Fibroblast of lung (primary cell): ENCODE measurements at regions not wholly inside any gene's neighbourhood (a gene's known extent, or its start where the extent isn't known, plus 50 kb on each side); places are given as distances from the start of the nearest gene placed in this dataset.

Experiments
- DNase-seq, 2 donors: peaks; one replicate each; pipeline versions ENCODE4 v3.0.0 to v3.0.0-alpha.2; 2010; ENCODE audit warnings: low read depth in 2 of 2
- H2AFZ ChIP-seq: 2 replicates; pipeline ENCODE4 v1.5.1; 2012; ENCODE audit warnings: low read length, control low read depth, inconsistent platforms
- H3K27ac ChIP-seq: 2 replicates; pipeline ENCODE4 v1.5.1; 2011; ENCODE audit warnings: low read length, control low read depth; ENCODE audit not compliant: insufficient read depth
- H3K27me3 ChIP-seq: 2 replicates; pipeline ENCODE4 v1.5.1; 2011; ENCODE audit warnings: mild to moderate bottlenecking, low read length; ENCODE audit not compliant: control insufficient read depth, insufficient read depth
- H3K36me3 ChIP-seq: 2 replicates; pipeline ENCODE4 v1.5.1; 2011; ENCODE audit warnings: low read length; ENCODE audit not compliant: control insufficient read depth, insufficient read depth
- H3K4me1 ChIP-seq: 2 replicates; pipeline ENCODE4 v1.5.1; 2011; ENCODE audit warnings: low read length; ENCODE audit not compliant: control insufficient read depth, insufficient read depth; ENCODE audit errors: extremely low read depth
- H3K4me2 ChIP-seq: 2 replicates; pipeline ENCODE4 v1.5.1; 2011; ENCODE audit warnings: low read length, control low read depth; ENCODE audit not compliant: insufficient read depth; ENCODE audit errors: extremely low read depth
- H3K4me3 ChIP-seq, 4 experiments: fragments of 200-600 bp in 1 of 4; sonication (generic) in 1 of 4; replicated peaks in 1 of 4; 2 replicates each; pipeline ENCODE4 v1.5.1; 2011 to 2016; ENCODE audit warnings: low read length in 4 of 4, low read depth in 3 of 4, mild to moderate bottlenecking in 3 of 4, control low read depth in 2 of 4, inconsistent platforms in 1 of 4, mixed read lengths in 1 of 4; ENCODE audit not compliant: insufficient read depth in 1 of 4; ENCODE audit errors: control extremely low read depth in 1 of 4
- H3K79me2 ChIP-seq: 2 replicates; pipeline ENCODE4 v1.5.1; 2012; ENCODE audit warnings: mild to moderate bottlenecking, low read length, inconsistent platforms; ENCODE audit not compliant: control insufficient read depth, insufficient read depth
- H3K9ac ChIP-seq: 2 replicates; pipeline ENCODE4 v1.5.1; 2011; ENCODE audit warnings: mild to moderate bottlenecking, low read length, control low read depth; ENCODE audit not compliant: insufficient read depth
- H3K9me3 ChIP-seq: 2 replicates; pipeline ENCODE4 v1.5.1; 2012; ENCODE audit warnings: low read depth, low read length; ENCODE audit not compliant: control insufficient read depth, insufficient read depth
- H4K20me1 ChIP-seq: 2 replicates; pipeline ENCODE4 v1.5.1; 2011; ENCODE audit warnings: low read length; ENCODE audit not compliant: control insufficient read depth, insufficient read depth; ENCODE audit errors: extremely low read depth
- EZH2 ChIP-seq: IDR thresholded peaks from 2 replicates; pipeline ENCODE4 v1.5.1; 2012; ENCODE audit warnings: low read length, control low read depth, mild to moderate bottlenecking; ENCODE audit errors: missing control alignments
- TF ChIP-seq, protein P1 (sequence below), 2 donors: IDR thresholded peaks in 1 of 2; conservative IDR thresholded peaks in 1 of 2; 1 replicate in 1 of 2; 2 replicates in 1 of 2; pipeline ENCODE4 v1.5.1; 2011 to 2012; ENCODE audit warnings: low read length in 2 of 2, control low read depth in 1 of 2, inconsistent platforms in 1 of 2, low read depth in 1 of 2, mild to moderate bottlenecking in 1 of 2

GRCh38 chr2:8525236-8525581 lies 156.6 kb upstream of the ID2 start:
- H4K20me1 ChIP-seq = no peaks in the 10 kb centered on the region
- no peaks in the 10 kb centered on the region for H3K4me1 ChIP-seq
- H3K27me3 ChIP-seq = peaks cover 3% of the 10 kb centered on the region
- H3K36me3 ChIP-seq = no peaks in the 10 kb centered on the region
- TF ChIP-seq, protein P1, sequence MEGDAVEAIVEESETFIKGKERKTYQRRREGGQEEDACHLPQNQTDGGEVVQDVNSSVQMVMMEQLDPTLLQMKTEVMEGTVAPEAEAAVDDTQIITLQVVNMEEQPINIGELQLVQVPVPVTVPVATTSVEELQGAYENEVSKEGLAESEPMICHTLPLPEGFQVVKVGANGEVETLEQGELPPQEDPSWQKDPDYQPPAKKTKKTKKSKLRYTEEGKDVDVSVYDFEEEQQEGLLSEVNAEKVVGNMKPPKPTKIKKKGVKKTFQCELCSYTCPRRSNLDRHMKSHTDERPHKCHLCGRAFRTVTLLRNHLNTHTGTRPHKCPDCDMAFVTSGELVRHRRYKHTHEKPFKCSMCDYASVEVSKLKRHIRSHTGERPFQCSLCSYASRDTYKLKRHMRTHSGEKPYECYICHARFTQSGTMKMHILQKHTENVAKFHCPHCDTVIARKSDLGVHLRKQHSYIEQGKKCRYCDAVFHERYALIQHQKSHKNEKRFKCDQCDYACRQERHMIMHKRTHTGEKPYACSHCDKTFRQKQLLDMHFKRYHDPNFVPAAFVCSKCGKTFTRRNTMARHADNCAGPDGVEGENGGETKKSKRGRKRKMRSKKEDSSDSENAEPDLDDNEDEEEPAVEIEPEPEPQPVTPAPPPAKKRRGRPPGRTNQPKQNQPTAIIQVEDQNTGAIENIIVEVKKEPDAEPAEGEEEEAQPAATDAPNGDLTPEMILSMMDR (conservative IDR thresholded peaks at IDR 0.05 in 1 of 2, IDR thresholded peaks at IDR 0.05 in 1 of 2; ENCODE audit: low read depth in 1 of 2, low read length in 2 of 2) = no peak
- no peak for TF ChIP-seq EZH2
- no peak overlapping the region for H3K9ac ChIP-seq
- H3K79me2 ChIP-seq = no peaks in the 10 kb centered on the region
- H3K27ac ChIP-seq = no peak overlapping the region
- H3K9me3 ChIP-seq = no peaks in the 10 kb centered on the region
- no peak for DNase-seq
- no peak overlapping the region for H2AFZ ChIP-seq
- no peak overlapping the region for H3K4me3 ChIP-seq
- H3K4me2 ChIP-seq = no peak overlapping the region

- TF ChIP-seq EZH2 = no peak
- TF ChIP-seq, protein P1 (conservative IDR thresholded peaks at IDR 0.05 in 1 of 2, IDR thresholded peaks at IDR 0.05 in 1 of 2; ENCODE audit: low read depth in 1 of 2, low read length in 2 of 2) = peak in 1 of 2 donors; percentile 6
- Histone ChIP-seq H3K4me3 (no peak overlapping the region), H3K36me3 (no peaks in the 10 kb centered on the region), H3K9ac (no peak overlapping the region), H2AFZ (no peak overlapping the region), H3K4me2 (no peak overlapping the region), H3K79me2 (no peaks in the 10 kb centered on the region), H3K27ac (no peak overlapping the region), H3K9me3 (no peaks in the 10 kb centered on the region), H3K4me1 (no peaks in the 10 kb centered on the region), H3K27me3 (peaks cover 3% of the 10 kb centered on the region), H4K20me1 (no peaks in the 10 kb centered on the region)
- peak; percentile 31 to 63 for DNase-seq
Observed at GRCh38 chr2:8525582-8526402, 156.1 kb upstream of the ID2 start.

DNA sequence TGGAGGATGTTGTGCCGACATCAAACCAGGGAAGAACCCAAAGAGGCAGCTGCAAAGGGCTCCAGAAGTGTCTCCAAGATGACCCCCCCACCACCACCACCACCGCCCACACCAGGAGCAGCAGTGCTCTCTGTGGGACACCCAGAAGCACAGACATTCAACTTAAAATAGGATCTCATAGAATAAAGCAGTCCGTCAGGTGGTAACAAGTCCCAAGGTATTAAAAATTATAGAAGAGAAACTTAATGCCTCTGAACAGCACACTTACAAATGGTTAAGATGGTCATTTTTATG lies 155.5 kb upstream of the ID2 start:
- no peak overlapping the region for H3K4me2 ChIP-seq
- no peaks in the 10 kb centered on the region for H3K79me2 ChIP-seq
- H3K4me1 ChIP-seq = no peaks in the 10 kb centered on the region
- no peak overlapping the region for H3K9ac ChIP-seq
- H2AFZ ChIP-seq = no peak overlapping the region
- no peak overlapping the region for H3K27ac ChIP-seq
- no peak for DNase-seq
- H3K4me3 ChIP-seq = no peak overlapping the region
- TF ChIP-seq, protein P1 (conservative IDR thresholded peaks at IDR 0.05 in 1 of 2, IDR thresholded peaks at IDR 0.05 in 1 of 2; ENCODE audit: low read depth in 1 of 2, low read length in 2 of 2) = no peak
- no peak for TF ChIP-seq EZH2
- no peaks in the 10 kb centered on the region for H3K9me3 ChIP-seq
- H3K36me3 ChIP-seq = no peaks in the 10 kb centered on the region
- H4K20me1 ChIP-seq = no peaks in the 10 kb centered on the region
- peaks cover 3% of the 10 kb centered on the region for H3K27me3 ChIP-seq
